GM19397 (cell line): ENCODE measurements at regions not wholly inside any gene's neighbourhood (a gene's known extent, or its start where the extent isn't known, plus 50 kb on each side); places are given as distances from the start of the nearest gene placed in this dataset.
"Not testable (repeated sequence)": the region's sequence is repeated elsewhere in the genome, so short reads cannot be mapped to it uniquely, and the experiment has no call there.

ENCODE experiments used
- ATAC-seq: cut with Tn5 transposase; IDR thresholded peaks from one replicate; pipeline ENCODE4 v1.9.1; 2021; ENCODE audit warnings: mild to moderate bottlenecking, moderate library complexity; ENCODE audit not compliant: unreplicated experiment

- ATAC-seq: no peak
Measured at GRCh38 chr6:114987281-114987680, 644.5 kb upstream of the HS3ST5 start.

GRCh38 chr6:114955363-114955762, 612.5 kb upstream of the HS3ST5 start:
- no peak for ATAC-seq

- no peak for ATAC-seq
Measured at GRCh38 chr6:114952229-114952628, 609.4 kb upstream of the HS3ST5 start.

- no peak for ATAC-seq
Measured at GRCh38 chr6:114945392-114945791, 602.6 kb upstream of the HS3ST5 start.

- no peak for ATAC-seq
Measured at GRCh38 chr6:114941078-114941477, 598.3 kb upstream of the HS3ST5 start.

- no peak for ATAC-seq
Measured at GRCh38 chr6:114940181-114940580, 597.4 kb upstream of the HS3ST5 start.

- ATAC-seq: no peak
Measured at GRCh38 chr6:114939630-114940029, 596.8 kb upstream of the HS3ST5 start.

GRCh38 chr6:114936080-114936479, 593.3 kb upstream of the HS3ST5 start:
- ATAC-seq: no peak

GRCh38 chr6:114934079-114934478, 591.3 kb upstream of the HS3ST5 start:
- no peak for ATAC-seq

- ATAC-seq: not testable (repeated sequence)
Measured at GRCh38 chr6:114928731-114929130, 585.9 kb upstream of the HS3ST5 start.

GRCh38 chr6:114906096-114906495, 563.3 kb upstream of the HS3ST5 start:
- ATAC-seq: no peak

- ATAC-seq: no peak
Measured at GRCh38 chr6:114897536-114897935, 554.7 kb upstream of the HS3ST5 start.

- no peak for ATAC-seq
Measured at GRCh38 chr6:114892211-114892610, 549.4 kb upstream of the HS3ST5 start.

- no peak for ATAC-seq
Measured at GRCh38 chr6:114888241-114888640, 545.4 kb upstream of the HS3ST5 start.

- ATAC-seq: no peak
Measured at GRCh38 chr6:114886670-114887436, 544.0 kb upstream of the HS3ST5 start.

- no peak for ATAC-seq
Measured at GRCh38 chr6:114879693-114880092, 536.9 kb upstream of the HS3ST5 start.

- no peak for ATAC-seq
Measured at GRCh38 chr6:114878091-114878490, 535.3 kb upstream of the HS3ST5 start.

GRCh38 chr6:114874410-114874809, 531.6 kb upstream of the HS3ST5 start:
- no peak for ATAC-seq

GRCh38 chr6:114865506-114865905, 522.7 kb upstream of the HS3ST5 start:
- ATAC-seq: not testable (repeated sequence)

- ATAC-seq: no peak
Measured at GRCh38 chr6:114863610-114864009, 520.8 kb upstream of the HS3ST5 start.

GRCh38 chr6:114862819-114863218, 520.0 kb upstream of the HS3ST5 start:
- ATAC-seq: no peak

GRCh38 chr6:114862064-114862463, 519.2 kb upstream of the HS3ST5 start:
- no peak for ATAC-seq

- no peak for ATAC-seq
Measured at GRCh38 chr6:114844359-114844758, 501.5 kb upstream of the HS3ST5 start.
